NCI-H187 treated with DMSO at 0.1 percent for 48 hours (cell line): ENCODE measurements at regions not wholly inside any gene's neighbourhood (a gene's known extent, or its start where the extent isn't known, plus 50 kb on each side); places are given as distances from the start of the nearest gene placed in this dataset.
"Not testable (repeated sequence)": the region's sequence is repeated elsewhere in the genome, so short reads cannot be mapped to it uniquely, and the experiment has no call there.

ENCODE experiments used
- DNase-seq: peaks from one replicate; lab custom pipeline; 2025; lab: John Stamatoyannopoulos, UW

GRCh38 chr5:136924490-136924889, 559.1 kb upstream of the TRPC7 start:
- DNase-seq: no peak

GRCh38 chr5:136910625-136911024, 545.3 kb upstream of the TRPC7 start:
- DNase-seq: no peak

GRCh38 chr5:136909906-136910305, 544.6 kb upstream of the TRPC7 start:
- DNase-seq: no peak

GRCh38 chr5:136907371-136907770, 542.0 kb upstream of the TRPC7 start:
- no peak for DNase-seq

GRCh38 chr5:136906545-136906944, 541.2 kb upstream of the TRPC7 start:
- no peak for DNase-seq

- DNase-seq: no peak
These were observed 540.2 kb upstream of the TRPC7 start for GRCh38 chr5:136905571-136905970.

GRCh38 chr5:136894070-136894469, 528.7 kb upstream of the TRPC7 start:
- DNase-seq: no peak

GRCh38 chr5:136892000-136892399, 526.7 kb upstream of the TRPC7 start:
- no peak for DNase-seq

GRCh38 chr5:136891175-136891972, 526.0 kb upstream of the TRPC7 start:
- DNase-seq: no peak

GRCh38 chr5:136890431-136891148, 525.2 kb upstream of the TRPC7 start:
- DNase-seq: no peak

GRCh38 chr5:136886608-136887007, 521.3 kb upstream of the TRPC7 start:
- DNase-seq: no peak

- DNase-seq: no peak
These were observed 499.6 kb upstream of the TRPC7 start for GRCh38 chr5:136864960-136865359.

GRCh38 chr5:136856648-136857047, 491.3 kb upstream of the TRPC7 start:
- DNase-seq: no peak

- no peak for DNase-seq
These were observed 488.6 kb upstream of the TRPC7 start for GRCh38 chr5:136853971-136854370.

GRCh38 chr5:136840601-136841000, 475.3 kb upstream of the TRPC7 start:
- DNase-seq: no peak

GRCh38 chr5:136836093-136836492, 470.7 kb upstream of the TRPC7 start:
- no peak for DNase-seq

GRCh38 chr5:136820848-136821247, 455.5 kb upstream of the TRPC7 start:
- no peak for DNase-seq

- DNase-seq: no peak
These were observed 454.4 kb upstream of the TRPC7 start for GRCh38 chr5:136819526-136820302.

- no peak for DNase-seq
These were observed 451.0 kb upstream of the TRPC7 start for GRCh38 chr5:136816327-136816726.

GRCh38 chr5:136814619-136815378, 449.5 kb upstream of the TRPC7 start:
- DNase-seq: no peak

- DNase-seq: not testable (repeated sequence)
These were observed 446.9 kb upstream of the TRPC7 start for GRCh38 chr5:136812270-136812669.

GRCh38 chr5:136811551-136811950, 446.2 kb upstream of the TRPC7 start:
- DNase-seq: no peak
